Activated CD4-positive, alpha-beta memory T cell treated with anti-CD3 and anti-CD28 coated beads for 36 hours (primary cell): ENCODE measurements at regions not wholly inside any gene's neighbourhood (a gene's known extent, or its start where the extent isn't known, plus 50 kb on each side); places are given as distances from the start of the nearest gene placed in this dataset.

Experiments used
- CTCF ChIA-PET: fragments of 350-600 bp; sonication (Branson Sonifier 250); formaldehyde crosslinking; loops from one replicate; lab custom pipeline; 2021; ENCODE audit warnings: antibody characterized with exemption, inconsistent platforms; lab: Charles Lee
- POLR2A ChIA-PET: fragments of 350-600 bp; sonication (Branson Sonifier 250); formaldehyde crosslinking; loops from one replicate; lab custom pipeline; 2021; ENCODE audit warnings: antibody characterized with exemption; lab: Charles Lee
- DNase-seq: peaks from one replicate; pipeline ENCODE4 v3.0.0-alpha.2; 2020
- H3K27ac Mint-ChIP-seq: one replicate; pipeline ENCODE4 v1.8.0; 2021; ENCODE audit warnings: mixed read lengths
- H3K27me3 Mint-ChIP-seq: one replicate; pipeline ENCODE4 v1.8.0; 2021; ENCODE audit warnings: mixed read lengths
- H3K36me3 Mint-ChIP-seq: one replicate; pipeline ENCODE4 v1.8.0; 2021; ENCODE audit warnings: mixed read lengths
- H3K4me1 Mint-ChIP-seq: one replicate; pipeline ENCODE4 v1.8.0; 2021; ENCODE audit warnings: low read depth, mixed read lengths
- H3K4me3 Mint-ChIP-seq: one replicate; pipeline ENCODE4 v1.8.0; 2021; ENCODE audit warnings: mild to moderate bottlenecking, mixed read lengths
- H3K9me3 Mint-ChIP-seq: one replicate; pipeline ENCODE4 v1.8.0; 2021; ENCODE audit warnings: mixed read lengths
- intact Hi-C: fragments of 100-400 bp; cut with micrococcal nuclease; formaldehyde crosslinking; loops from one replicate; pipeline ENCODE4 v1.15.1; 2023

- no peak overlapping the region for H3K4me3 Mint-ChIP-seq
- H3K27me3 Mint-ChIP-seq = peaks cover 1% of the 10 kb centered on the region
- no peak for DNase-seq
- CTCF ChIA-PET = no interaction called here
- H3K27ac Mint-ChIP-seq = no peak overlapping the region
- intact Hi-C loops = no loop called here
- no peaks in the 10 kb centered on the region for H3K4me1 Mint-ChIP-seq
- H3K9me3 Mint-ChIP-seq = no peaks in the 10 kb centered on the region
- H3K36me3 Mint-ChIP-seq = no peaks in the 10 kb centered on the region
- POLR2A ChIA-PET = no interaction called here
Measured at GRCh38 chr1:221015159-221015790, 136.0 kb downstream of the HLX start.

GRCh38 chr1:221016751-221017150 is 137.5 kb downstream of the HLX start:
- intact Hi-C loops = no loop called here
- no peaks in the 10 kb centered on the region for H3K4me1 Mint-ChIP-seq

GRCh38 chr1:221018414-221018813 is 139.2 kb downstream of the HLX start:
- no peaks in the 10 kb centered on the region for H3K36me3 Mint-ChIP-seq
- CTCF ChIA-PET = no interaction called here

More at GRCh38 chr1:221016751-221017150, 137.5 kb downstream of the HLX start:
- Mint-ChIP-seq H3K9me3 (no peaks in the 10 kb centered on the region), H3K27ac (no peak overlapping the region), H3K36me3 (no peaks in the 10 kb centered on the region), H3K27me3 (peaks cover 1% of the 10 kb centered on the region), H3K4me3 (no peak overlapping the region)
- POLR2A ChIA-PET = no interaction called here
- CTCF ChIA-PET = no interaction called here
- DNase-seq = no peak

GRCh38 chr1:221022331-221022730 is 143.1 kb downstream of the HLX start:
- intact Hi-C loops = no loop called here
- peaks cover 3% of the 10 kb centered on the region for H3K27me3 Mint-ChIP-seq
- CTCF ChIA-PET = no interaction called here

More at GRCh38 chr1:221018414-221018813, 139.2 kb downstream of the HLX start:
- DNase-seq = no peak
- Mint-ChIP-seq H3K27me3 (peaks cover 1% of the 10 kb centered on the region), H3K27ac (no peak overlapping the region), H3K4me1 (no peaks in the 10 kb centered on the region), H3K4me3 (no peak overlapping the region), H3K9me3 (no peaks in the 10 kb centered on the region)
- POLR2A ChIA-PET = no interaction called here
- intact Hi-C loops = no loop called here

GRCh38 chr1:221023482-221023881 is 144.2 kb downstream of the HLX start:
- Mint-ChIP-seq H3K4me1 (no peaks in the 10 kb centered on the region), H3K9me3 (no peaks in the 10 kb centered on the region), H3K27ac (no peak overlapping the region), H3K4me3 (no peak overlapping the region), H3K36me3 (no peaks in the 10 kb centered on the region), H3K27me3 (peaks cover 3% of the 10 kb centered on the region)
- intact Hi-C loops = no loop called here
- CTCF ChIA-PET = no interaction called here
- POLR2A ChIA-PET = no interaction called here
- DNase-seq = no peak

More at GRCh38 chr1:221022331-221022730, 143.1 kb downstream of the HLX start:
- H3K27ac Mint-ChIP-seq = no peak overlapping the region
- POLR2A ChIA-PET = no interaction called here
- DNase-seq = no peak
- H3K4me1 Mint-ChIP-seq = no peaks in the 10 kb centered on the region
- no peaks in the 10 kb centered on the region for H3K36me3 Mint-ChIP-seq
- no peaks in the 10 kb centered on the region for H3K9me3 Mint-ChIP-seq
- H3K4me3 Mint-ChIP-seq = no peak overlapping the region

- H3K27ac Mint-ChIP-seq = no peak overlapping the region
- no peak overlapping the region for H3K4me3 Mint-ChIP-seq
- ChIA-PET CTCF (interaction anchor here (0.6 kb wide), 1 partner anchor 10 kb away, joined by 3 read pairs; no protein-coding TSS in a partner anchor), POLR2A (no interaction called here)
- intact Hi-C loops = no loop called here
- H3K27me3 Mint-ChIP-seq = peaks cover 3% of the 10 kb centered on the region
- H3K36me3 Mint-ChIP-seq = no peaks in the 10 kb centered on the region
- no peaks in the 10 kb centered on the region for H3K4me1 Mint-ChIP-seq
- DNase-seq = no peak
- no peaks in the 10 kb centered on the region for H3K9me3 Mint-ChIP-seq
Measured at GRCh38 chr1:221025501-221025900, 146.3 kb downstream of the HLX start.

- CTCF ChIA-PET = interaction anchor here (0.6 kb wide), 1 partner anchor 10 kb away, joined by 3 read pairs; no protein-coding TSS in a partner anchor
- no peaks in the 10 kb centered on the region for H3K9me3 Mint-ChIP-seq
- H3K4me1 Mint-ChIP-seq = no peaks in the 10 kb centered on the region
- POLR2A ChIA-PET = no interaction called here
- no peak overlapping the region for H3K4me3 Mint-ChIP-seq
- peaks cover 3% of the 10 kb centered on the region for H3K27me3 Mint-ChIP-seq
- H3K36me3 Mint-ChIP-seq = no peaks in the 10 kb centered on the region
- no peak overlapping the region for H3K27ac Mint-ChIP-seq
- no peak for DNase-seq
- intact Hi-C loops = no loop called here
Measured at GRCh38 chr1:221025956-221026355, 146.7 kb downstream of the HLX start.

GRCh38 chr1:221029981-221030649 is 150.9 kb downstream of the HLX start:
- Mint-ChIP-seq H3K27ac (no peak overlapping the region), H3K9me3 (no peaks in the 10 kb centered on the region), H3K27me3 (peaks cover 3% of the 10 kb centered on the region), H3K36me3 (no peaks in the 10 kb centered on the region), H3K4me3 (no peak overlapping the region), H3K4me1 (no peaks in the 10 kb centered on the region)
- no peak for DNase-seq
- ChIA-PET CTCF (no interaction called here), POLR2A (no interaction called here)
- intact Hi-C loops = no loop called here

GRCh38 chr1:221030990-221031389 is 151.7 kb downstream of the HLX start:
- CTCF ChIA-PET = no interaction called here
- no peaks in the 10 kb centered on the region for H3K4me1 Mint-ChIP-seq

GRCh38 chr1:221031458-221032203 is 152.4 kb downstream of the HLX start:
- H3K27ac Mint-ChIP-seq = no peak overlapping the region

More at GRCh38 chr1:221030990-221031389, 151.7 kb downstream of the HLX start:
- Mint-ChIP-seq H3K27ac (no peak overlapping the region), H3K27me3 (peaks cover 3% of the 10 kb centered on the region), H3K4me3 (no peak overlapping the region), H3K36me3 (no peaks in the 10 kb centered on the region), H3K9me3 (no peaks in the 10 kb centered on the region)
- DNase-seq = no peak
- POLR2A ChIA-PET = no interaction called here
- intact Hi-C loops = no loop called here

GRCh38 chr1:221032204-221032585 is 153.0 kb downstream of the HLX start:
- Mint-ChIP-seq H3K27me3 (no peaks in the 10 kb centered on the region), H3K36me3 (no peaks in the 10 kb centered on the region), H3K27ac (no peak overlapping the region), H3K9me3 (no peaks in the 10 kb centered on the region), H3K4me1 (no peaks in the 10 kb centered on the region), H3K4me3 (no peak overlapping the region)
- CTCF ChIA-PET = no interaction called here
- DNase-seq = no peak
- POLR2A ChIA-PET = no interaction called here
- intact Hi-C loops = no loop called here

More at GRCh38 chr1:221031458-221032203, 152.4 kb downstream of the HLX start:
- Mint-ChIP-seq H3K4me3 (no peak overlapping the region), H3K27me3 (peaks cover under 1% of the 10 kb centered on the region), H3K4me1 (no peaks in the 10 kb centered on the region), H3K9me3 (no peaks in the 10 kb centered on the region), H3K36me3 (no peaks in the 10 kb centered on the region)
- DNase-seq = no peak
- intact Hi-C loops = no loop called here
- ChIA-PET CTCF (no interaction called here), POLR2A (no interaction called here)

GRCh38 chr1:221032637-221033280 is 153.5 kb downstream of the HLX start:
- Mint-ChIP-seq H3K27ac (no peak overlapping the region), H3K4me3 (no peak overlapping the region), H3K27me3 (no peaks in the 10 kb centered on the region), H3K9me3 (no peaks in the 10 kb centered on the region), H3K36me3 (no peaks in the 10 kb centered on the region), H3K4me1 (no peaks in the 10 kb centered on the region)
- no peak for DNase-seq
- CTCF ChIA-PET = no interaction called here
- POLR2A ChIA-PET = no interaction called here
- intact Hi-C loops = no loop called here
